ENCODE measurements at regions not wholly inside any gene's neighbourhood (a gene's known extent, or its start where the extent isn't known, plus 50 kb on each side); places are given as distances from the start of the nearest gene placed in this dataset.

DNA sequence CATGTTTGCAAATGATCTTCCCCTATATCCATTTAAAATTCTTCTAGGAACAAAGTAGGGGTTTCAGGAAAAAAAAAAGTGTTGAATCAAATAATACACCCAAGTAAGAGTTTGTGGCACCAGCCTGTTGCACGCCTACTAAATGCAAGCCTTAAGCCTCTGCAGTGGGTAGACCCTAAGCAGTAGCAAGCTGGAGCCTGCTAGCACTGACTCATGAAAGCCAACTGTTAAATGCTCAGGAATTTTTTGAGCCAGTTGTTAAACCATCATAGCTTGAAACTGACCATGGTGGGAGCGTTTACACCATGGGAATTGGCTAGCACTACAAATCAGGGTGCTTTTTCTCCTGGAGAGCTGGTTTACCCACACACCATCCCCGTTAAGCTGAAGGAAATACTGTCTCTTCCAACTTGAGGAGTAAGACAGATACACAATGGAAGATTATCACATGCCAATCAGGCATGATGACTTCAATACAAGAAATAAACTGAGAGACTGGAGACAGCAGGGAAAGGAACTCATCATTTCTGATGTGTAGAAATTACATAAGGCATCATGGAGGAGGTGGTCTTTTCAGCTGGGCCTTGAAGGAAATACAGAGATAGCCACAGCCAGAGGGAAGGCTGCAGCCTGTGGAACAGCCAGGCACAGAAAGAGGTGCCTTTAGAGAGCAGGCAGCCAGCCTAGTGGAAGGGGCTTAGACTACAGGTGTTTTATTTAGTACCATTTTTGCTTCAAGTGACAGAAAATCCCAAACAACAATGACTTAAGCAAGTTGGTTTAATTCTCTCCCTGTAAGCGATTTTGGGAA lies 110.8 kb downstream of the SNX5 start:
- H3K36me3 ChIP-seq = no peaks in the 10 kb centered on the region
- DNase-seq = no peak
- peaks cover 0 to 23% (median 19%) of the 10 kb centered on the region in 4 donors for H3K4me1 ChIP-seq
- H3K4me3 ChIP-seq = no peak overlapping the region
- no peak overlapping the region for H3K27ac ChIP-seq
- H3K27me3 ChIP-seq = no peaks in the 10 kb centered on the region
- H3K9me3 ChIP-seq = no peaks in the 10 kb centered on the region
- TF ChIP-seq, protein P1, sequence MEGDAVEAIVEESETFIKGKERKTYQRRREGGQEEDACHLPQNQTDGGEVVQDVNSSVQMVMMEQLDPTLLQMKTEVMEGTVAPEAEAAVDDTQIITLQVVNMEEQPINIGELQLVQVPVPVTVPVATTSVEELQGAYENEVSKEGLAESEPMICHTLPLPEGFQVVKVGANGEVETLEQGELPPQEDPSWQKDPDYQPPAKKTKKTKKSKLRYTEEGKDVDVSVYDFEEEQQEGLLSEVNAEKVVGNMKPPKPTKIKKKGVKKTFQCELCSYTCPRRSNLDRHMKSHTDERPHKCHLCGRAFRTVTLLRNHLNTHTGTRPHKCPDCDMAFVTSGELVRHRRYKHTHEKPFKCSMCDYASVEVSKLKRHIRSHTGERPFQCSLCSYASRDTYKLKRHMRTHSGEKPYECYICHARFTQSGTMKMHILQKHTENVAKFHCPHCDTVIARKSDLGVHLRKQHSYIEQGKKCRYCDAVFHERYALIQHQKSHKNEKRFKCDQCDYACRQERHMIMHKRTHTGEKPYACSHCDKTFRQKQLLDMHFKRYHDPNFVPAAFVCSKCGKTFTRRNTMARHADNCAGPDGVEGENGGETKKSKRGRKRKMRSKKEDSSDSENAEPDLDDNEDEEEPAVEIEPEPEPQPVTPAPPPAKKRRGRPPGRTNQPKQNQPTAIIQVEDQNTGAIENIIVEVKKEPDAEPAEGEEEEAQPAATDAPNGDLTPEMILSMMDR (IDR thresholded peaks at IDR 0.05) = no peak
- TF ChIP-seq POLR2A (IDR thresholded peaks at IDR 0.05) = no peak

GRCh38 chr20:17856837-17857605 lies 111.6 kb downstream of the SNX5 start:
- Histone ChIP-seq H3K27ac (peak overlapping the region in 3 of 4 donors; percentile 17 to 53 (median 53)), H3K4me1 (peaks cover 0 to 20% (median 19%) of the 10 kb centered on the region in 4 donors), H3K9me3 (no peaks in the 10 kb centered on the region), H3K4me3 (no peak overlapping the region), H3K36me3 (no peaks in the 10 kb centered on the region), H3K27me3 (no peaks in the 10 kb centered on the region)
- TF ChIP-seq, protein P1 (IDR thresholded peaks at IDR 0.05) = no peak
- TF ChIP-seq POLR2A (IDR thresholded peaks at IDR 0.05) = no peak
- no peak for DNase-seq

DNA sequence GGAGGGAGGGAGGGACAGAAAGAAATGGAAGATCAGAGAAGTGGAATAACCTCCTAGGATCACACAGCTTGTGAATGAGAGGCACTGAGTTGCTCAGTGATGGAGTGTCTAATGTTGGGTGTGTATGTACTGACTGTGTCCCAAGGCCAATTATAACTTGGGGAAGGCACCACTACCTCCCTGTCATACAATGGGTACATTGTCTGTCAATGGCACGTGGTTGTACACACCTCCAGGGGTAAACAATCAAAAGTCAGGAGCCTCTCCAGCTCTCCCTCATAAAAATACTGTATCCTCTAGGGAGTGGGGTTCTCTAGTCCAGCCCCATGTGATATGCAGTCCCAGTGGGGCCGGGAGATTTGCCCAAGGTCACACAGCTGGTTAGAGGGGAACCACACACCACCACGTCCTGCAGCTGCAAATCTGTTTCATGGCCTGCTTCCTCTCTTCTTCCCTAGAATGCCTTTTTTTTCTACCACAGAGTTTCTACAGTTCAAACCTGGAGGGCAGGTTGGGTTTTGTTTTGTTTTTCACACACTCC lies 112.5 kb downstream of the SNX5 start:
- no peak overlapping the region for H3K4me3 ChIP-seq
- H3K27ac ChIP-seq = peak overlapping the region in 2 of 4 donors; percentile 53 to 61
- TF ChIP-seq POLR2A (IDR thresholded peaks at IDR 0.05) = peak in 1 of 2 donors; percentile 15
- TF ChIP-seq, protein P1 (IDR thresholded peaks at IDR 0.05) = no peak
- H3K36me3 ChIP-seq = no peaks in the 10 kb centered on the region
- no peaks in the 10 kb centered on the region for H3K27me3 ChIP-seq
- peak; percentile 61 to 84 (median 83) for DNase-seq
- peaks cover 0 to 20% (median 19%) of the 10 kb centered on the region in 4 donors for H3K4me1 ChIP-seq
- H3K9me3 ChIP-seq = no peaks in the 10 kb centered on the region

DNA sequence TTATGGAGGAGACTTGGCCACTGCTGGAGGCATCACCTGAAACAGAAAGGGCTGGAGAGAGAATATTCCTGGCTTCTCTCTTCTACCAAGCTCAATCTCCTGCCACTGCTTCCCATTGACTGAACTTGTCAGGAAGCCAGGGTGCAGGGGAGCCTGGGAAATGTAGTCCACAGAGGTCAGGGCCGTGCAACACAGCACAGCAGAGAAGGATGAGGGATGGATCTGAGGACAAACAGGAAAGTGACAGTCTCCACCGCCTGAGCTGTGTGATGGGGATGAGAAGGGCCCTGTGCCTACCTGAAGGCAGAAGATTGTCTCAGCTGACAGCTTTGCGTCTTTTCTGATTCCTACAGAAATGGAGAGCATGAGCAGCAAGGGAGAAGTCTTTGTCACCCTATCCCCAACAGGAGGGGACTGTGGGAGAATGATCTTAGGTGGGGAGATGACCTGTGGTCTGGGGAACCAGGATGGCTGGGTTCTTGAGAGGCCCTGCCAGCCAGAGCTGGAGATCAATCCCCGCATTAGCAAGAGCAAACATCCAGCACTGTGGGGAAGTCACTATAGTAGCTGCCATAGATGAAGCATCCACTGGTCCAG lies 114.2 kb downstream of the SNX5 start:
- no peaks in the 10 kb centered on the region for H3K9me3 ChIP-seq
- H3K27me3 ChIP-seq = no peaks in the 10 kb centered on the region
- peaks cover 0 to 24% (median 12%) of the 10 kb centered on the region in 4 donors for H3K4me1 ChIP-seq
- no peak overlapping the region for H3K4me3 ChIP-seq
- H3K27ac ChIP-seq = no peak overlapping the region
- DNase-seq = peak in 2 of 3 donors; percentile 71 to 79
- TF ChIP-seq, protein P1 (IDR thresholded peaks at IDR 0.05) = no peak
- no peak for TF ChIP-seq POLR2A (IDR thresholded peaks at IDR 0.05)
- no peaks in the 10 kb centered on the region for H3K36me3 ChIP-seq

GRCh38 chr20:17852323-17852722 lies 116.3 kb downstream of the SNX5 start:
- Histone ChIP-seq H3K27ac (no peak overlapping the region), H3K4me1 (peaks cover 0 to 26% (median 10%) of the 10 kb centered on the region in 4 donors), H3K36me3 (no peaks in the 10 kb centered on the region), H3K9me3 (no peaks in the 10 kb centered on the region), H3K27me3 (no peaks in the 10 kb centered on the region), H3K4me3 (no peak overlapping the region)
- no peak for TF ChIP-seq POLR2A (IDR thresholded peaks at IDR 0.05)
- no peak for DNase-seq
